ENCODE measurements at regions not wholly inside any gene's neighbourhood (a gene's known extent, or its start where the extent isn't known, plus 50 kb on each side); places are given as distances from the start of the nearest gene placed in this dataset.

DNA sequence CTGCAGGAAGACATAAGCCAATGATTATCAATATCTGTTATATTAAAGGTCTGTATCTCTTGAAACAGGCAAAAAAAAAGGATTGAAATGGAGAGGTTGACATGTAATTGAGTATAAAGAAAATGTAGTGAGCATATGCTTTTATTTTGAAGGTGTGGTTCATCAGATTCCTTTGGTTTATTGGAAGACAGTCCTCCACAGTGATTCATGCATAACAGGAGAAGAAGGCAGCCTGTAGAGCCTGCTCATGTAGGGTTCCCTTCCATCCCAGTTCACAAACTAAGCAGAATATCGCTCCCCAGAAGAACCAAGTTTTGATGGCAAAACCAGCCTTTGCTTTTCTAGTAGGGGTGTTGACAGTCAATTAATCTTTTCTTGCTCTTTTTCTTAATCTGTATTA, 1016.8 kb upstream of the ADGRL4 start:
- H3K36me3 ChIP-seq: no peaks in the 10 kb centered on the region
- H3K9me3 ChIP-seq (replicated peaks): no peaks in the 10 kb centered on the region
- intact Hi-C loops (cut with micrococcal nuclease): no loop called here
- no peak for DNase-seq
- no peak overlapping the region for H3K27ac ChIP-seq (replicated peaks)
- H3K27me3 ChIP-seq (ENCODE audit: low read depth): no peaks in the 10 kb centered on the region
- TF ChIP-seq, protein P1, sequence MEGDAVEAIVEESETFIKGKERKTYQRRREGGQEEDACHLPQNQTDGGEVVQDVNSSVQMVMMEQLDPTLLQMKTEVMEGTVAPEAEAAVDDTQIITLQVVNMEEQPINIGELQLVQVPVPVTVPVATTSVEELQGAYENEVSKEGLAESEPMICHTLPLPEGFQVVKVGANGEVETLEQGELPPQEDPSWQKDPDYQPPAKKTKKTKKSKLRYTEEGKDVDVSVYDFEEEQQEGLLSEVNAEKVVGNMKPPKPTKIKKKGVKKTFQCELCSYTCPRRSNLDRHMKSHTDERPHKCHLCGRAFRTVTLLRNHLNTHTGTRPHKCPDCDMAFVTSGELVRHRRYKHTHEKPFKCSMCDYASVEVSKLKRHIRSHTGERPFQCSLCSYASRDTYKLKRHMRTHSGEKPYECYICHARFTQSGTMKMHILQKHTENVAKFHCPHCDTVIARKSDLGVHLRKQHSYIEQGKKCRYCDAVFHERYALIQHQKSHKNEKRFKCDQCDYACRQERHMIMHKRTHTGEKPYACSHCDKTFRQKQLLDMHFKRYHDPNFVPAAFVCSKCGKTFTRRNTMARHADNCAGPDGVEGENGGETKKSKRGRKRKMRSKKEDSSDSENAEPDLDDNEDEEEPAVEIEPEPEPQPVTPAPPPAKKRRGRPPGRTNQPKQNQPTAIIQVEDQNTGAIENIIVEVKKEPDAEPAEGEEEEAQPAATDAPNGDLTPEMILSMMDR (IDR thresholded peaks at IDR 0.05; ENCODE audit: borderline replicate concordance): no peak
- no peak overlapping the region for H3K4me3 ChIP-seq
- H3K4me1 ChIP-seq: no peaks in the 10 kb centered on the region

DNA sequence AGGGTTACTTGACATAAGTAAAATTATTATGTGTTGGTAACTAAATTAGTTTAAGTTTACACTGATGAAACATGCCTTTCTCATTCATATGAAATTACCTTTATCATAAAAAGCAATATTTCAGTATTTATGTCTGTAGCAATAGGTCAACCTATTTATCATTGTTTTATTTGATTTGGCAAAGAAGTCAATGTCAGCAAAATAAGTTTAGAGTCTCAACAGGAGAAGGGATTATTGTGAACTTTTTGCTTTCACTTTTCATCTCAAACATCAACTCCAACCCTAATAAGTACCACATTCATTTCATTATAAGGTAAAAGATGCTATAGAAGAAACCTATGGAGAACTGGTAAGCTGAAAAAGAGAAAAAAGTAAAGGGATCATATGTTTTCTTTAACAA, 1015.4 kb upstream of the ADGRL4 start:
- Histone ChIP-seq H3K27ac (replicated peaks) (no peak overlapping the region), H3K9me3 (replicated peaks) (no peaks in the 10 kb centered on the region), H3K36me3 (no peaks in the 10 kb centered on the region), H3K4me1 (no peaks in the 10 kb centered on the region), H3K4me3 (no peak overlapping the region), H3K27me3 (ENCODE audit: low read depth) (no peaks in the 10 kb centered on the region)
- intact Hi-C loops (cut with micrococcal nuclease): no loop called here
- DNase-seq: no peak
- TF ChIP-seq, protein P1 (IDR thresholded peaks at IDR 0.05; ENCODE audit: borderline replicate concordance): no peak

DNA sequence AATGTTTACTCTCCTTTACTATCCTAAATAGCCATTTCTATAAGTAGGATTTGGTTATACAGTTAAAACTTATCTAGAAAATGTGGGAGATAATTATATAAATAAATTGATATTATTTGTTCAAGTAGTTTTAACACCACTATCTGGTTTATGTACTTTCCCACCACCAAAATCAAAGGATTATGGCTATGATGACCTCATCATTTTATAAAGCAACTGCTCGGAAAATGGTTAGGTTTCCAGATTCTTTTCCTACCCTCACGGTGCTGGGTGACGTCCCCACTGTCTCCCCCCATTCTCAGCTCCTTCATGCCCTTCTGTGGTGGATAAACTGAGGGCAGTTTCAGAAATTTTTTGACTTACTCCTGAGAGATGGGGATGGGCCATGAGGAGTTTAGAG, 1011.8 kb upstream of the ADGRL4 start:
- Histone ChIP-seq H3K27ac (replicated peaks) (no peak overlapping the region), H3K4me3 (no peak overlapping the region), H3K9me3 (replicated peaks) (no peaks in the 10 kb centered on the region), H3K36me3 (no peaks in the 10 kb centered on the region), H3K27me3 (ENCODE audit: low read depth) (no peaks in the 10 kb centered on the region), H3K4me1 (no peaks in the 10 kb centered on the region)
- TF ChIP-seq, protein P1 (IDR thresholded peaks at IDR 0.05; ENCODE audit: borderline replicate concordance): no peak
- intact Hi-C loops (cut with micrococcal nuclease): no loop called here
- DNase-seq: no peak

DNA sequence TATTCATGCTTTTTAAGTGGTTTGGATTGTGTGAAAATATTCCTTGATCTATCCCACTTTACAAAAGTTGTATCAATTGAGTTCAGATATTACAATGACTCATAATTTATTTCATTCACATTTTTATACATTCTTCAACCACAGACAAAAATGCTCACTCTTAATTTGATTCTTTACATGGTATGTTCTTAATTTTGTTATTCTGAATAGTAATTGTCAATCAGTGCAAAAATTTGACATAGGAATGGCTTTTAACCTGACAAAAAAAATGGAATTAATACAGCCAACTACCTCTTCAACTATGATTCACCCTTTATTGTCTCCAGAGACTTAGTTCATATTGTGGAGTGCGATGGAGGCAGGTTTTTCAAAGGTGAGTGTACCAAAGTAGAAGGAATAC, 1002.4 kb upstream of the ADGRL4 start:
- DNase-seq: no peak
- H3K4me3 ChIP-seq: no peak overlapping the region
- H3K4me1 ChIP-seq: no peaks in the 10 kb centered on the region
- TF ChIP-seq, protein P1 (IDR thresholded peaks at IDR 0.05; ENCODE audit: borderline replicate concordance): no peak
- H3K36me3 ChIP-seq: no peaks in the 10 kb centered on the region
- no peaks in the 10 kb centered on the region for H3K27me3 ChIP-seq (ENCODE audit: low read depth)
- no peak overlapping the region for H3K27ac ChIP-seq (replicated peaks)
- H3K9me3 ChIP-seq (replicated peaks): peaks cover 3% of the 10 kb centered on the region
- intact Hi-C loops (cut with micrococcal nuclease): no loop called here

DNA sequence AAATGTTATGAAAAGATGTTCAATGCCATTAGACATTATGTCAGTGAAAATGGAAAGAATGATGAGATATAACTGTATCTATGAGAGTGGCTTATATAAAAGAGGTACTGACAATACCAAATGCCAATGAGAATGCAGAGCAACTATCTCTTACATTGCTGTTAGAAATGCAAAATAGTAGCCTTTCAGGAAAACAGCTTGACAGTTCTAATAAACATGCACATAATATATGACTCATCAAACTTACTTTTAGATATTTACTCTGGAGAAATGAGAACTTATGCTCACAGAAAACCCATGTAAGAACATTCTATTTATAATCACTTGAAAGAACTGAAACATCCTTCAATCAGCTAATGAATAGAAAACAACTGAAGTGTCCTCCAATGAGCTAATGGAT, 996.7 kb upstream of the ADGRL4 start:
- TF ChIP-seq, protein P1 (IDR thresholded peaks at IDR 0.05; ENCODE audit: borderline replicate concordance): no peak
- intact Hi-C loops (cut with micrococcal nuclease): no loop called here
- no peaks in the 10 kb centered on the region for H3K36me3 ChIP-seq
- no peaks in the 10 kb centered on the region for H3K27me3 ChIP-seq (ENCODE audit: low read depth)
- H3K4me3 ChIP-seq: no peak overlapping the region
- H3K9me3 ChIP-seq (replicated peaks): peaks cover 10% of the 10 kb centered on the region
- no peak overlapping the region for H3K27ac ChIP-seq (replicated peaks)
- no peaks in the 10 kb centered on the region for H3K4me1 ChIP-seq
- no peak for DNase-seq

DNA sequence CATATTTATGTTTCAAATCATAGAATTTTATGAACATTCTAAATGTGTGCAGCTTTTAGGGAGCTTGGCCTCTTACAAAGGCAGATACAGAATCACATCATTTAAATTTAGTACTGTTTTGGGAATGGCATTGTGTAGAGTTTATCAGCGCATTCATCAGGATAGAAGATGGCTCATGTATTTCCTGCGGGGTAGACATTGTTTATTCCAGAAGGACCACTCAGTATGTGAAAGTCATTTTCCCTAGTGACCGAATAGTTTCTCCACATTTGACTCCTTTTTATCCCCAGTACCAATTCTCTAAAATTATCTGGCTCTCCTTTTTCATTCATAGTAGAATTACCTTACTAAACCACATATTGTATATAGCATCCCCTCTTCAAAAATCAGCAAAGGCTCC, 981.9 kb upstream of the ADGRL4 start:
- TF ChIP-seq, protein P1 (IDR thresholded peaks at IDR 0.05; ENCODE audit: borderline replicate concordance): no peak
- H3K36me3 ChIP-seq: no peaks in the 10 kb centered on the region
- no peak overlapping the region for H3K27ac ChIP-seq (replicated peaks)
- H3K27me3 ChIP-seq (ENCODE audit: low read depth): no peaks in the 10 kb centered on the region
- no peak for DNase-seq
- intact Hi-C loops (cut with micrococcal nuclease): no loop called here
- no peaks in the 10 kb centered on the region for H3K9me3 ChIP-seq (replicated peaks)
- H3K4me3 ChIP-seq: no peak overlapping the region
- H3K4me1 ChIP-seq: no peaks in the 10 kb centered on the region
